ENCODE measurements at regions not wholly inside any gene's neighbourhood (a gene's known extent, or its start where the extent isn't known, plus 50 kb on each side); places are given as distances from the start of the nearest gene placed in this dataset.

DNA sequence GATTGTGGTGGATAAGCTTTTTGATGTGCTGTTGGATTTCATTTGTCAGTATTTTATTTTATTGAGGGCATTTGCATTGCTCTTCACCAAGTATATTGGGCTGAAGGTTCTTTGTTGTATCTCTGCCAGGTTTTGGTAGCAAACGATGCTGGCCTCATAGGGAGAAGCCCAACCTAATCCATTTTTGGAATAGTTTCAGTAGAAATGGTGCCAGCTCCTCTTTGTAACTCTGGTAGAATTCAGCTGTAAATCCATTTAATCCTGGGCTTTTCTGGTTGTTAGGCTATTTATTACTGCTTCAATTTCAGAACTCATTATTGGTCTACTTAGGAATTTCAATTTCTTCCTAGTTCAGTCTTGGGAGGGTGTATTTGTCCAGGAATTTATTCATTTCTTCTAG is 309.8 kb upstream of the SETBP1 start:
- H3K27ac ChIP-seq = no peak overlapping the region
- TF ChIP-seq, protein P1, sequence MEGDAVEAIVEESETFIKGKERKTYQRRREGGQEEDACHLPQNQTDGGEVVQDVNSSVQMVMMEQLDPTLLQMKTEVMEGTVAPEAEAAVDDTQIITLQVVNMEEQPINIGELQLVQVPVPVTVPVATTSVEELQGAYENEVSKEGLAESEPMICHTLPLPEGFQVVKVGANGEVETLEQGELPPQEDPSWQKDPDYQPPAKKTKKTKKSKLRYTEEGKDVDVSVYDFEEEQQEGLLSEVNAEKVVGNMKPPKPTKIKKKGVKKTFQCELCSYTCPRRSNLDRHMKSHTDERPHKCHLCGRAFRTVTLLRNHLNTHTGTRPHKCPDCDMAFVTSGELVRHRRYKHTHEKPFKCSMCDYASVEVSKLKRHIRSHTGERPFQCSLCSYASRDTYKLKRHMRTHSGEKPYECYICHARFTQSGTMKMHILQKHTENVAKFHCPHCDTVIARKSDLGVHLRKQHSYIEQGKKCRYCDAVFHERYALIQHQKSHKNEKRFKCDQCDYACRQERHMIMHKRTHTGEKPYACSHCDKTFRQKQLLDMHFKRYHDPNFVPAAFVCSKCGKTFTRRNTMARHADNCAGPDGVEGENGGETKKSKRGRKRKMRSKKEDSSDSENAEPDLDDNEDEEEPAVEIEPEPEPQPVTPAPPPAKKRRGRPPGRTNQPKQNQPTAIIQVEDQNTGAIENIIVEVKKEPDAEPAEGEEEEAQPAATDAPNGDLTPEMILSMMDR (IDR thresholded peaks at IDR 0.05) = no peak
- no peak for TF ChIP-seq ZFX (IDR thresholded peaks at IDR 0.05; ENCODE audit: borderline replicate concordance)

DNA sequence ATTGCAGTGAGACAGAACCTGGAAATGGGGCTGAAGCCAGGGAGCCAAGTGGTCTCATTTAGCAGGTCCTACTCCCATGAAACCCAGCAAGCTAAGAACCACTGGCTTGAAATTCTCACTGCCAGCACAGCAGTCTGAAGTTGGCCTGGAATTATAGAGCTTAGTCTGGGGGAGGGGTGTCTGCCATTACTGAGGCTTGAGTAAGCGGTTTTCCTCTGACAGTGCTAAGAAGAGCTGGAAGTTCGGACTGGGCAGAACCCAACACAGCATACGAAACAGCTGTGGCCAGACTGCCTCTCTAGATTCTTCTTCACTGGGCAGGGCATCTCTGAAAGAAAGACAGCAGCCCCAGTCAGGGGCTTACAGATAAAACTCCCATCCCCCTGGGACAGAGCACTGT is 305.7 kb upstream of the SETBP1 start:
- TF ChIP-seq, protein P1 (IDR thresholded peaks at IDR 0.05) = no peak
- TF ChIP-seq ZFX (IDR thresholded peaks at IDR 0.05; ENCODE audit: borderline replicate concordance) = no peak
- no peak overlapping the region for H3K27ac ChIP-seq

DNA sequence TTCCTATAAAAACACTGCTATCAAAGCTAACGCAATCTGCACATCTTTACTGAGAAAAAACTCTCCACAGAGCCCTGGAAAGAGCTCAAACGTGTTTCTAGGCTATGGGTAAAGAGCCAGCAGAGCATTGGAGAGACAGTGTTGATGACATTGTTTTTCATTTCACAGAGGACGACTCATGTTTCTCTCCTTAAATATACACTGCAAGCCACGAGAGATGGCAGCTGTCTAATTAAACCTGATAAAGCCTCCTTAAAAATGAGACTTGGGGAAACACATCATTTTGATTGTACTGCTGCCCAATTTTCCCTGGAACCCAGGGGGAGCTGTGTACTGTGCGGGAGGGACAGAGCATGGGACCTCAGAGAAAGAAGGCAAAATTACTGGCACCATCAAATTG is 294.3 kb upstream of the SETBP1 start:
- no peak for TF ChIP-seq ZFX (IDR thresholded peaks at IDR 0.05; ENCODE audit: borderline replicate concordance)
- TF ChIP-seq, protein P1 (IDR thresholded peaks at IDR 0.05) = no peak
- no peak overlapping the region for H3K27ac ChIP-seq

DNA sequence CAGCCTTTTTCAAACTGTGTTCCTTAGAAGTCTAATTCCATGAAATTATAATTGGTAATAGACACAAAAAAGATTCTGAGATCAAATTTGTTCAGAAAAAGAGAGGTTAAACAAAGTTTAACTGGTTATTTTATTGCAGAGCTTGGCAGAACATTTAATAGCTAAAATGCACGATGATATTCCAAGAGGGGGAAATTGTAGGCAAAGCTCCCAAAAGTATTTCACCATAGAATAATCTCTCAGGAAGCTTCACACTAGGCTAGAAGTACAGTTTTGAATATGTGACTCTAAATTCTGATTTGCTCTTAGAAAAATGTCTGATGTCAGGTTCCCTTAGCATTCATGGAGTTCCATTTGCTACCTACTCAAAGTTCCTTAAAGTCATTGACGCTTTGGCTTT is 292.4 kb upstream of the SETBP1 start:
- no peak overlapping the region for H3K27ac ChIP-seq
- no peak for TF ChIP-seq ZFX (IDR thresholded peaks at IDR 0.05; ENCODE audit: borderline replicate concordance)
- TF ChIP-seq, protein P1 (IDR thresholded peaks at IDR 0.05) = no peak

DNA sequence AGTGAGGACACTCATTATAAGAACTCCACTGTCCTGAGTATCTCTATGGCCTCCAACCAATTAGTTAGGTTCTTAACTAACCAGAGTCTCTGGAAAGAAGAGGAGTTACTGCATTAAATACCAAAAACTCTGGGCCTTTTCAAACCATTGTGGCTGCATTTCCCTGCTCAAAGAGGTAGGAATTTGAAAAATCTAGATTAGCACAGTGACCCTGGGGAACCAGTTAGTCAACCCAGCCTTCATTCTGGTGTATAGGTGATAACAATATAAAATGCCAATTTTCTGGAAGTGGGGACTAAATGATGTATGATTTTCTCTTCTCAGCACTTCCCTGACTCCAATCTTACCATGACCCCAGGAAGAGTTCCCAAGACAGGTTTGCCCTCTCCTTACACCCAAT is 287.8 kb upstream of the SETBP1 start:
- H3K27ac ChIP-seq = no peak overlapping the region
- TF ChIP-seq, protein P1 (IDR thresholded peaks at IDR 0.05) = no peak

DNA sequence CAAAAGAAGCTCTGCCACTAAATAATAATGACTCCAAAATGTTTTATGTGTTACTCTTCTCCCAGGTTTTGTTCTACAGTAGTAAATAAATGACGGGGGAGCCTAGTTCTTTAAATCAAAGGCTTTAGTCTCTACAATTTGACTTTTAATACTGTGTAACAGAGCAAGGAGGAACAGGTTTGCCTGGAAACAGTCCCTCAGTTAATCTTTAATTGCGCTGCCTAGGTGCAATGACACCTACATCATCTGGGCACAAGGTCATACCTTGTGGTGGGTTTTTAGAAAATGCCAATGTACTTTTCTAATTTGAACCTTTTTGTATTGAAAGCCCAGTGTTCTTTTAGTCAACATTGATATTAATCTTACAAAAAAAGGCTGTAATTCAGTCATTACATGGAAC is 287.3 kb upstream of the SETBP1 start:
- TF ChIP-seq, protein P1 (IDR thresholded peaks at IDR 0.05) = no peak
- no peak for TF ChIP-seq ZFX (IDR thresholded peaks at IDR 0.05; ENCODE audit: borderline replicate concordance)
- no peak overlapping the region for H3K27ac ChIP-seq

DNA sequence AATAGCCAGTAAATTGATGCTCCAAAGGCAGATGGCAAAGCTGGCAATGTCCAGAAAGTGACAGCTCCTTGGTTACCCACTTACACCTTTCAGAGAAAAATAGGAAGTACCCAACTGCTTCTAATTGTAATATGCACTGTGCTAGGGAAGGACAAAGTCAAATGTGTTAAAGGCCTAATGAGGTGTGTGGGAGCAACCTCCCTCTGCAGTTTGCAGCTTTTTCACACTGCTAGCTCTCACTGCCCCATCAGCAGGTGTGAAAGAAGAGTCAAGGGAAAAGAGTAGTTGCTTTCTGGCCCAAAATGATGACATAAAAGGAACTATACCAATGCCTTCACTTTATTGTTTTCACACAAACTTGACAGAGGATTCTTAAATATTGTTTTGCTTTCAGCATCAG is 284.1 kb upstream of the SETBP1 start:
- H3K27ac ChIP-seq = no peak overlapping the region
- TF ChIP-seq ZFX (IDR thresholded peaks at IDR 0.05; ENCODE audit: borderline replicate concordance) = no peak
- TF ChIP-seq, protein P1 (IDR thresholded peaks at IDR 0.05) = no peak
